22Rv1 (cell line): ENCODE measurements at regions not wholly inside any gene's neighbourhood (a gene's known extent, or its start where the extent isn't known, plus 50 kb on each side); places are given as distances from the start of the nearest gene placed in this dataset.

Experiments
- ZFX ChIP-seq: fragments of 450-650 bp; IDR thresholded peaks from 2 replicates; pipeline ENCODE4 v1.6.1; 2017; ENCODE audit warnings: antibody characterized with exemption, borderline replicate concordance
- TF ChIP-seq, protein P1 (sequence below): fragments of 450-650 bp; IDR thresholded peaks from 2 replicates; pipeline ENCODE4 v1.5.1; 2017; ENCODE audit warnings: mild to moderate bottlenecking

DNA sequence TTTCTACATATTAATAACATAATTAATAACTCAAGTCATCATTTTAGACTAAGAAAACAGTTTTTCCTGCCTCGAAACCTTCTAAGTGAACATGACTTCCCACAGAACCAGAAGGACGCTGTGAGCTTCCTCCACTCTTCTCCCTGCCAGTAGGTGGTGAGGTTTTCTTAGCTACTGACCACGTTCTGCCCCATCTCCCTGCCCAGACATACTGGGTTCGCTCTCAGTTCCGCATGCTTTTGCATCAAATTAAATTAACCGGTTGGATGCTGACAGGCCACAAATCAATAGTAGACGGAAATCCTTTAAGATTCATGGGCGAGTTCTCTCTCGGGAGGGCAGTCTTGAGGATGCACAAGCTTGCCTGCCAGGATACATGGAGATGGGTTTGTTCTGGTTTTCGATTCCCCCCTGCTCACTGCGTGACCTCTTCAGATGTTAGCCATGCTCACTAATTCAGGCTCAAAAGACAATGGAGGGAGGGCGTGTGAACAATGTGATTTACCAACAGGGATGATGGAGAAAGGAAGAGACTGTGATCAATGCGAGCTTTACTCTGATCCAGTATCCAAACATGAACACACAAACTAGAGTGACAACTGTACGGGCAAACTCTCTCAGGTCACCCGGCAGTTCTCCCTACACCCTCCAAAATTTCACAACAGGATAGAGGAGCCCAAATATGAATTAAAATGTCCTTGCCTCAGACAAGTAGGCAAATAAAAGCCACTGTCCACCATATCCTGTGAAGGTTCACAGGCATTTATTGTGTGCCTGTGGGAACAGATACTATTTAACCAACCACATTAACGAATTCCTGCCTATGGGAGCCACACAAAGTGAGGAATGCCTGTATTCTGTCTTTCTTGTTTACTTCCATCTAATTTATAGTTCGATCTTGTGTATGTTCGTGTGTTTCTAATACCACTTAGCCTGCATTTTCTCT is 375.7 kb downstream of the EIPR1 start:
- TF ChIP-seq, protein P1, sequence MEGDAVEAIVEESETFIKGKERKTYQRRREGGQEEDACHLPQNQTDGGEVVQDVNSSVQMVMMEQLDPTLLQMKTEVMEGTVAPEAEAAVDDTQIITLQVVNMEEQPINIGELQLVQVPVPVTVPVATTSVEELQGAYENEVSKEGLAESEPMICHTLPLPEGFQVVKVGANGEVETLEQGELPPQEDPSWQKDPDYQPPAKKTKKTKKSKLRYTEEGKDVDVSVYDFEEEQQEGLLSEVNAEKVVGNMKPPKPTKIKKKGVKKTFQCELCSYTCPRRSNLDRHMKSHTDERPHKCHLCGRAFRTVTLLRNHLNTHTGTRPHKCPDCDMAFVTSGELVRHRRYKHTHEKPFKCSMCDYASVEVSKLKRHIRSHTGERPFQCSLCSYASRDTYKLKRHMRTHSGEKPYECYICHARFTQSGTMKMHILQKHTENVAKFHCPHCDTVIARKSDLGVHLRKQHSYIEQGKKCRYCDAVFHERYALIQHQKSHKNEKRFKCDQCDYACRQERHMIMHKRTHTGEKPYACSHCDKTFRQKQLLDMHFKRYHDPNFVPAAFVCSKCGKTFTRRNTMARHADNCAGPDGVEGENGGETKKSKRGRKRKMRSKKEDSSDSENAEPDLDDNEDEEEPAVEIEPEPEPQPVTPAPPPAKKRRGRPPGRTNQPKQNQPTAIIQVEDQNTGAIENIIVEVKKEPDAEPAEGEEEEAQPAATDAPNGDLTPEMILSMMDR = peak; percentile 19; the same call in 1 of the 2 replicates
- TF ChIP-seq ZFX = no peak
